Activated T-cell treated with anti-CD3 and anti-CD28 coated beads, Interleukin-2, amount 50 U/mL, for 24 hours (primary cell): ENCODE measurements at regions not wholly inside any gene's neighbourhood (a gene's known extent, or its start where the extent isn't known, plus 50 kb on each side); places are given as distances from the start of the nearest gene placed in this dataset.

ENCODE experiments used
- DNase-seq: peaks from one replicate; pipeline ENCODE4 v3.0.0-alpha.2; 2020
- H3K27ac Mint-ChIP-seq: 2 replicates; pipeline ENCODE4 v1.8.0; 2020; ENCODE audit warnings: mild to moderate bottlenecking, mixed read lengths
- H3K27me3 Mint-ChIP-seq: 2 replicates; pipeline ENCODE4 v1.8.0; 2020; ENCODE audit warnings: mixed read lengths
- H3K36me3 Mint-ChIP-seq: 2 replicates; pipeline ENCODE4 v1.8.0; 2020; ENCODE audit warnings: low read depth, mixed read lengths
- H3K4me1 Mint-ChIP-seq: 2 replicates; pipeline ENCODE4 v1.8.0; 2020; ENCODE audit warnings: low read depth, mixed read lengths
- H3K4me3 Mint-ChIP-seq: 2 replicates; pipeline ENCODE4 v1.8.0; 2020; ENCODE audit warnings: mild to moderate bottlenecking, moderate library complexity, mixed read lengths
- H3K9me3 Mint-ChIP-seq: 2 replicates; pipeline ENCODE4 v1.8.0; 2020; ENCODE audit warnings: mixed read lengths

DNA sequence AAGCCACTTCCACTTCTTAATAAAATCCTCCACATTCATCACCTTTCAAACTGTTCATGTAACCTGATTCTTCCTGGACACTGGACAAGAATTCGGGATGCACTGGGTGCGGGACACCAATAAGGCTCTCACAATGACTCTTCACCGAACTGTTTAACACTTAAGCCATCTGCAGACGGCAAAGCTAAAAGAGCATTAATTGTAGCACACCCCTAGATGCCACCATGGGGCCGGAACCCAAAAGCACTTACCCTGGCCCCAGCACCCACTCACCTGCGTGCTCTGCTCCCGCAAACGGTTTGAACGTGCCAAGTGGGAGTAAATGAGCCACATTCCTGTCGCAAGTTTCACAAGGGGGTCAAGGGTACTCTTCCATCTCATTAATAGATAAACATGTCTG is 254.3 kb upstream of the PRR20A start:
- Mint-ChIP-seq H3K36me3 (no peaks in the 10 kb centered on the region), H3K4me3 (no peak overlapping the region), H3K4me1 (no peaks in the 10 kb centered on the region), H3K27me3 (no peaks in the 10 kb centered on the region), H3K9me3 (peaks cover 12% of the 10 kb centered on the region), H3K27ac (no peak overlapping the region)
- no peak for DNase-seq

DNA sequence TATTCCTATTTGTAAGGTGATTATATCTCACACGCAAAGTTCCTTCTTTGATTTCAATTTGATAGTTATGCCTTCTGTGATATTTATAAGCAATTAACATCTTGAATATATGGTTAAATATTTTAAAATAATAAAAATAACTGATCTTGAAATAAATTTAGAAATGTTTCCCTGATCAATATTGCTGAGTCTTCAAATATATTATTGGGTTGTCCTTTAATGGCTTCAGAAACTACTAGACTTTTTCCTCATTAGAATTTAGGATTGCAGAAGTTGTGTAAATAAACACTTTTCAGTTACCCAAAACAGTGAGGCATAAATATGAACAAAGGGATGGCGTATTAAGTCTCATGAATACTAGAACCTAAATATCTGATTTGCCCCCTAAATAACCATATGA is 252.3 kb upstream of the PRR20A start:
- no peaks in the 10 kb centered on the region for H3K27me3 Mint-ChIP-seq
- peaks cover 4% of the 10 kb centered on the region for H3K9me3 Mint-ChIP-seq
- no peak overlapping the region for H3K27ac Mint-ChIP-seq
- H3K4me3 Mint-ChIP-seq, result no peak overlapping the region
- no peaks in the 10 kb centered on the region for H3K36me3 Mint-ChIP-seq
- no peak for DNase-seq
- no peaks in the 10 kb centered on the region for H3K4me1 Mint-ChIP-seq

DNA sequence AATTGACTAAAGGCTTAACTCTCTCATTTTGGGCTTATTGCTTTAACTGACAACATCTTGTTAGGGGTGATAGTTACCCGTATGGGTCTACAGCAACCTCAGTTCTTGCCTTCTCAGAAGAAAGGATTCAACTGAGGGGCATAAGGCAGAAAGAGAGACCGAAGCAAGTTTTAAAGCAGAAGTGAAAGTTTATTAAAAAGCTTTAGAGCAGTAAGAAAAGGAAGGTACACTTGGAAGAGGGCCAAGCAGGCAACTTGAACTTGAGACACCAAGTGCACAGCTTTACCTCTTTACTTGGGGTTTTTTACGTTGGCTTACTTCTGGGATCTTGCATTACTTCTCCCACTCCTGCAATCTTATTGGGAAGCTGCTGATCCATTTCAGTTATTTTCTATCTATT is 246.9 kb upstream of the PRR20A start:
- H3K4me3 Mint-ChIP-seq, result no peak overlapping the region
- no peak for DNase-seq
- H3K4me1 Mint-ChIP-seq, result no peaks in the 10 kb centered on the region
- H3K27ac Mint-ChIP-seq, result no peak overlapping the region
- no peaks in the 10 kb centered on the region for H3K36me3 Mint-ChIP-seq
- H3K27me3 Mint-ChIP-seq, result no peaks in the 10 kb centered on the region
- H3K9me3 Mint-ChIP-seq, result peaks cover 9% of the 10 kb centered on the region

DNA sequence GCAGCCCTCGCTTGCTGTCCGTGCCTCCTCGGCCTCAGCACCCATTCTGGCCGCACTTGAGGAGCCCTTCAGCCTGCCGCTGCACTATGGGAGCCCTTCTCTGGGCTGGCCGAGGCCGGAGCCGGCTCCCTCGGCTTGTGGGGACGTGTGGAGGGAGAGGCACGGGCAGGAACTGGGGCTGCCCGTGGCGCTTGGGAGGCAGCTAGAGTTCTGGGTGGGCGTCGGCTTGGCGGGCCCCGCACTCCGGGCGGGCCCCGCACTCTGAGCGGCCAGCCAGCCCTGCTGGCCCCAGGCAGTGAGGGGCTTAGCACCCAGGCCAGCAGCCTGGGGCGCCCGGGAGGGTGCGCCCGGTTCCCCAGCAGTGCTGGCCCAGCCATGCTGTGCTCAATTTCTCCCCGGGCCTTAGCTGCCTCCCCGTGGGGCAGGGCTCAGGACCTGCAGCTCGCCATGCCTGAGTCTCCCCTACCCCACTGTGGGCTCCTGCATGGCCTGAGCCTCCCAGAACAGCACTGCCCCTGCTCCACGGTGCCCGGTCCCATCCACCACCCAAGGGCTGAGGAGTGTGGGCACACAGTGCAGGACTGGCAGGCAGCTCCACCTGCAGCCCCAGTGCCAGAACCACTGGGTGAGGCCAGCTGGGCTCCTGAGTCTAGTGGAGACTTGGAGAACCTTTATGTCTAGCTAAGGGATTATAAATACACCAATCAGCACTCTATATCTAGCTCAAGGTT is 240.0 kb upstream of the PRR20A start:
- no peak for DNase-seq
- H3K27ac Mint-ChIP-seq, result no peak overlapping the region
- H3K4me1 Mint-ChIP-seq, result no peaks in the 10 kb centered on the region
- no peaks in the 10 kb centered on the region for H3K27me3 Mint-ChIP-seq
- no peaks in the 10 kb centered on the region for H3K36me3 Mint-ChIP-seq
- H3K9me3 Mint-ChIP-seq, result peaks cover 6% of the 10 kb centered on the region
- H3K4me3 Mint-ChIP-seq, result no peak overlapping the region

DNA sequence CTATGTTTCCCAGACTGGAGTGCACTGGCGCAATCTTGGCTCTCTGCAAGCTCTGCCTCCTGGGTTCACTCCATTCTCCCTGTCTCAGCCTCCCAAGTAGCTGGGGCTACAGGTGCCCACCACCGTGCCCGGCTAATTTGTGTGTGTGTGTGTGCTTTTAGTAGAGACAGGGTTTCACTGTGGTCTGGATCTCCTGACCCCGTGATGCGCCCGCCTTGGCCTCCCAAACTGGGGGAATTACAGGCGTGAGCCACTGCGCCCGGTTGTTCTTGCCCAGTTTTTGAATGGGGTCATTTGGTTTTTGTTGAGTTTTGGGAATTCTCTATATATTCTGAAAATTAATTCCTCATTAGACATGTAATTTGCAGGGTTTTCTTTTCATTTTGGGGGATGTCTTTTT is 238.4 kb upstream of the PRR20A start:
- Mint-ChIP-seq H3K9me3 (peaks cover 6% of the 10 kb centered on the region), H3K36me3 (no peaks in the 10 kb centered on the region), H3K4me1 (no peaks in the 10 kb centered on the region), H3K27me3 (no peaks in the 10 kb centered on the region), H3K4me3 (no peak overlapping the region), H3K27ac (no peak overlapping the region)
- DNase-seq, result no peak

DNA sequence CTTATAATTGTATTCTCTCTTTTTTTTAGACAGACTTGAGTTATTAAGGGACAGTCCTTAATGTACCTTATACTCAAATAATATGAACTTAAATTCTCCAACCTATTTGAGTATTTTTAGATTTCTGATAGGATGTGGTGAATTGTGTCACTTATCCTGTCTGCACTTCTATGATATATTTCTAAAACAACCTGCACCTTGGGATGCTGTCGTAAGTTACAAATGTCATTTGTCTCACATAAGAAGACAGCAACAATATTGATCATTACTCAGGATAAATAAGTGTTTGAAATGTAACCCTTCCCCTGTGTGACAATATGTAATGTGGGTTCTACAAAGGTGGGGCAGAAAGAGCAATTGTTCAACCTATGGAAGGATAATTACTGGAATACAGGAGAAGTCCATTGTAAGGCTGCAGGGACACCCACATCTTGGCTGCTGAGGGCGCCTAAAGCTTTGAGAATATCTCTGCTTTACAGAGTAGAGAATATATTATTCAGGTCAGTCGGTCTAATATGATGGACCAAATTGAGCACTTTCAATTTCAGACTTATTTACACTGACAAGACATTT is 236.9 kb upstream of the PRR20A start:
- Mint-ChIP-seq H3K4me3 (no peak overlapping the region), H3K4me1 (no peaks in the 10 kb centered on the region), H3K36me3 (no peaks in the 10 kb centered on the region), H3K27me3 (no peaks in the 10 kb centered on the region), H3K27ac (no peak overlapping the region), H3K9me3 (peaks cover 14% of the 10 kb centered on the region)
- DNase-seq, result no peak

DNA sequence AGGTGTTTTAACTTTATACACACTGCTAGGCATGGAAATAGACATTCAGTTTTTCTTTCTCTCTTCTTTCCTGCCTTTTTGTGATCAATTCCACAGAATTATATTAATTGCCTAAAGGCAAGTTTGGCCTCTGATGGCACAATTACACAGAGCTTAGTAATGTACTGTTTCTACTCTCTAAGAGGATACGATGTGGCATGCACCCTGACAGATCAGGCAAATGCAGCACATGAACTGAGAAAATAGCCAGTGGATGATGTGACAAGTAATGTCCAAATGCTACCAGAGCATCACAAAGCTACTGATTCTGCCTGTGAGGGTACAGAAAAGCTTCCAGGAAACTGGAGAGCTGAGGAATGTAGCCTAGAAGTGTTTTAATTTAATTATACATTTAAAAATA is 233.8 kb upstream of the PRR20A start:
- H3K36me3 Mint-ChIP-seq, result no peaks in the 10 kb centered on the region
- H3K9me3 Mint-ChIP-seq, result peaks cover 16% of the 10 kb centered on the region
- no peak for DNase-seq
- no peaks in the 10 kb centered on the region for H3K4me1 Mint-ChIP-seq
- H3K27me3 Mint-ChIP-seq, result no peaks in the 10 kb centered on the region
- H3K4me3 Mint-ChIP-seq, result no peak overlapping the region
- H3K27ac Mint-ChIP-seq, result no peak overlapping the region

DNA sequence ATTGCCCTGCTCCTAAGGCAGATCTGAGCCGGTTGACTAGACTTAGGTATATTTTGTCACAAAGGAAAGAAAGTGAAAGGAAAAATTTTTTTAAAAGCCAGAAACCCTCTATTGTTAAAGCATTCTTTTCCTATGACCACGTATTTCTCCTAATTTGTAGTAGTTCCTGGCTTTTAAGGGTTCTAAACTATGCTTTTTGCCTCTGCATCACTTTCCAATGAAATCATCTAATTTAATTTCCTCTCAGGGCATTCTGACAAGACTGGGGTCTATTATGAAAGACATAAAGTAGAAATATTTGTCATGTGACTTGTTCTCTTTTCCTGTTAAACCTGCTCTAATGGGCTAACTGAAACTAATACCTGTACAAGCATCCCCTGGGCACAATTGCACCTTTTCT is 233.0 kb upstream of the PRR20A start:
- Mint-ChIP-seq H3K27me3 (no peaks in the 10 kb centered on the region), H3K9me3 (peaks cover 18% of the 10 kb centered on the region), H3K36me3 (no peaks in the 10 kb centered on the region), H3K4me1 (no peaks in the 10 kb centered on the region), H3K4me3 (no peak overlapping the region), H3K27ac (no peak overlapping the region)
- no peak for DNase-seq

DNA sequence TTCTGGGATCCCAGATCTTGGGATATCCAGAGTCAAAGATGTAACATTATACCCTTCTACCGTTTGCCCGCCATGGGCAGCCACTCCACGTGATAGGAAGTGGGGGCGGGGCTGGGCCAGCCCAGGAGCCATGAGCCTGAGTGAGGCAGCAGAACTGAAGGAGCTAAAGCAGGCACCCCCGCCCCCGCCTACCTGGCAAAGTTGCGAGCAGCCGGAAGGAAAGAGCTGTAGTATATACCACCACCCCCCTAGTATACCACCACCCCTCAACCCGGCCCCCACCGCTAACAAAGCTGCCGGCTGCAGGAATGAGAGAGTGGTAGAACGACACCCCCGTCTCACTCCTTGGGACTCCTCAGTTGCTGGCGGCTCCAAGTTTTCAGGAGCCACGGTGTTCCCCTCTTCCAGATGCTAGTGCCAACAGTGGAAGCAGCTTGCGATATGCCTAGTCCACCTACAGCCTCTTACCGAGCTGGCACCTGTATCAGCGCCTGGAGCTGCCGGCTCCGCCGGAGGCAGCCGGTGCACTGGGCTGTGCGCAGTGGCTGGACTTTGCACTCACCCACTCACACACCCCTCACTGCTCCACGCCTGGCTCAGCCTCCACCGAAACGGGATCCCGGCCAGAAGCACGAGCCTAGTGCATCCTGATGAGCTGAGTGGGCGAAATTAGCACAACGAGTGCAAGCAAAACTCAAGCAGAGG is 230.7 kb upstream of the PRR20A start:
- Mint-ChIP-seq H3K9me3 (peaks cover 23% of the 10 kb centered on the region), H3K4me3 (no peak overlapping the region), H3K27ac (no peak overlapping the region), H3K36me3 (no peaks in the 10 kb centered on the region), H3K4me1 (no peaks in the 10 kb centered on the region), H3K27me3 (no peaks in the 10 kb centered on the region)
- DNase-seq, result no peak

DNA sequence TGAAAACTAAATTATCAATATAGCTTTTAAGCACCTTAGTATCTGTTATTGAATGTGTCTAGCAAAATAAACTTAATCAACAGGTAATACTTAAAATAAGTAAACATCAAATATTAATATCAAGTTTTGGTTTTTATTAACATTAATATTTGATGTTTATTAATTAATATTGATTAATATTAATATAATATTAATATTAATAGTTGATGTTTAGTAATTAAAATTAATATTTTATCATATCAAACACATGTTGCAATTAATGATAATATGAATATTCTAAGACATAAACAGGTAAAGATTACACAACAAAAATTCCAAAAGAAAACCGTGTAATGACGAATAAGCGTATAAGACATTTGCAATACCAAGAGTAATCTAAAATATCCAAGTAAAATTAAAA is 222.8 kb upstream of the PRR20A start:
- H3K4me3 Mint-ChIP-seq, result no peak overlapping the region
- H3K36me3 Mint-ChIP-seq, result no peaks in the 10 kb centered on the region
- peaks cover 12% of the 10 kb centered on the region for H3K9me3 Mint-ChIP-seq
- H3K27me3 Mint-ChIP-seq, result no peaks in the 10 kb centered on the region
- H3K4me1 Mint-ChIP-seq, result no peaks in the 10 kb centered on the region
- H3K27ac Mint-ChIP-seq, result no peak overlapping the region
- no peak for DNase-seq

DNA sequence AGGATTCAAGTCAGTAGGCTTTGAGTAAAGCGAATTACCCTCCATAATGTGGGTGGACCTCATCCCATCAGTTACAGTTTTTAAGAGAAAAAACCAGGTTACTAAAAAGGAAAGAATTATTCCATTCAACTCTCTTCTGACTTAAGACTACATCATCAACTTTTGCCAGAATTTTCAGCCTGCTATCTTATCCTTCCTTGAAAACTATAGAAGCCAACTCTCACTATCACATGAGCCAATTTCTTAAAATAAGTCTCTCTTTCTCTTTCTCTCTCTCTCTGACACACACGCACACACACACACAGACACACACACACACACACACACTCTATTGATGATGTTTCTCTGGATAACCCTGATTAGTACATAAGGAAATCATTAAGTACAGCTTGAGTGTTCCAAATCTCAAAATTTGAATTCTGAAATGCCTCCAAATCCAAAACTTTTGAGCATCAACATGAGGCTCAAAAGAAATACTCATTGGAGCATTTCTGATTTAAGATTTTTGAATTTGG is 217.0 kb upstream of the PRR20A start:
- no peak for DNase-seq
- Mint-ChIP-seq H3K36me3 (no peaks in the 10 kb centered on the region), H3K4me1 (no peaks in the 10 kb centered on the region), H3K4me3 (no peak overlapping the region), H3K9me3 (peaks cover 16% of the 10 kb centered on the region), H3K27me3 (no peaks in the 10 kb centered on the region), H3K27ac (no peak overlapping the region)

DNA sequence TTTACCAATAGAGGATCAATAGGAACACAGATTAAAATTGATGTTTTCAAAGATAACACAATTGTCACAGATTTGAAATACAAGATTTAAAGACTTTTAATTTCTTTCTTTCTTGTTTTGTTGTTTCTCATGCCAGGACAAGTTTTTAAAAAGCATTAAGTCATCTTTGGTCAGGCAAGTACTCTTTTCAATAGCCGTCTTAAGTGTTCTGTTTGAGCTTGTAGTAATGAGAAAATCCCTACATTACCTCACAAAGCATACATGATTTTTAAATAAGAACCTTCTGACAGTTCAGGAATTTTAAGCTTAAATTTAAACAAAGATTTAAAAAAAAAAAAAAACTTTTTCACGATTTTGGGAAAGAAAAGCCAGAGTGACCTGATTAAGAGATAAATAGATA is 216.3 kb upstream of the PRR20A start:
- Mint-ChIP-seq H3K9me3 (peaks cover 14% of the 10 kb centered on the region), H3K36me3 (no peaks in the 10 kb centered on the region), H3K4me3 (no peak overlapping the region), H3K27me3 (no peaks in the 10 kb centered on the region), H3K4me1 (no peaks in the 10 kb centered on the region), H3K27ac (no peak overlapping the region)
- no peak for DNase-seq

DNA sequence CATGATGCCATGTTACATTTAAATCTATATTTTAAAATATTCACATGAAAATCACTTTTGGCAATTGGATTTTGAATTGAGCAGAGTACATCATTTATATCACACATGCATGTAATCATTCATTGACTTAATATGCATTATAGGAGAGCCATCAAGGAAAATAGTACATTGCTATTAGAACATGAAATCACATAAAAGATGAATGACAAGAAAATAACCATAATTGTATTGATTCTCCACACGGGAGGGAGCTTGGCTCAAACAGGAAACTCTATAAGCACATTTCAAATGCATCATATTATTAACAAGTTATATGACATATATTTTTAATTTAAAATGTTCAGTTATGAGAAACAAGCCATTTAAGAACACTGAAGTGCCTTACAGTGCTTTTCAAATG is 208.6 kb upstream of the PRR20A start:
- H3K27ac Mint-ChIP-seq, result no peak overlapping the region
- H3K9me3 Mint-ChIP-seq, result peaks cover 16% of the 10 kb centered on the region
- H3K4me3 Mint-ChIP-seq, result no peak overlapping the region
- H3K4me1 Mint-ChIP-seq, result no peaks in the 10 kb centered on the region
- H3K36me3 Mint-ChIP-seq, result no peaks in the 10 kb centered on the region
- no peak for DNase-seq
- no peaks in the 10 kb centered on the region for H3K27me3 Mint-ChIP-seq

DNA sequence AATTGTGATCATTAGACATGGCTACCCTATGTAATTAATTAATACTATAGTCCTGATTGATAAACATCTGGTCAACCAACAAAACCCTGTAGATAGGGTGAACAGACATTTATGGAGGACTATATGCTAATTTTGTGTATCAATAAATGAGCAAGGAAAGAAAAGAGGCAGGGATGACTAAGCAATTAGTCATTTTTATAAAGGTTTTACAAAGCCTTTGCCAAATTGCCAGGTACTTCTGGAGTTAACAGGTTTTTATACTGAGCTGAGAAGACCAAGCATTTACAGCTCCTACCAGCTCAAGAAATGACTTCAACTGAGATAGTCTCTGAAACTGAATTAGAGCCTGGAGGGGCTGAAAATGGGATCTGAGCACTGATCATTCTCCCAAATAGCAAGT is 186.8 kb upstream of the PRR20A start:
- Mint-ChIP-seq H3K27me3 (no peaks in the 10 kb centered on the region), H3K27ac (no peak overlapping the region), H3K9me3 (peaks cover 3% of the 10 kb centered on the region), H3K36me3 (no peaks in the 10 kb centered on the region), H3K4me3 (no peak overlapping the region), H3K4me1 (no peaks in the 10 kb centered on the region)
- no peak for DNase-seq

DNA sequence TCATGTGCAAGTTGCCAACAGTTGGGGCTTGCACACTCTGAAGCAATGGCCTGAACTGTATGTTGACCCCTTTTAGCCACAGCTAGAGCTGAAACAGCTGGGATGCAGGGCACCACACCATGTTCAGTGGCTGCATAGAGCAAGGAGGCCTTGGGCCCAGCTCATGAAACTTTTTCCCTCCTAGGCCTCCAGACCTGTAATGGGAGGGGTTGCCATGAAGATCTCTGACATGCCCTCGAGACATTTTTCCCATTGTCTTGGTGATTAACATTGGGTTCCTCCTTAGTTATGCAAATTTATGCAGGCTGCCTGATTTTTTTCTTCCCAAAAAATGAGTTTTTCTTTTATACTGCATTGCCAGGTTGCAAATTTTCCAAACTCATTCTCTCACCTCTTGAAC is 165.1 kb upstream of the PRR20A start:
- H3K27ac Mint-ChIP-seq, result no peak overlapping the region
- H3K4me3 Mint-ChIP-seq, result no peak overlapping the region
- H3K9me3 Mint-ChIP-seq, result peaks cover 32% of the 10 kb centered on the region
- no peaks in the 10 kb centered on the region for H3K36me3 Mint-ChIP-seq
- no peak for DNase-seq
- H3K27me3 Mint-ChIP-seq, result no peaks in the 10 kb centered on the region
- H3K4me1 Mint-ChIP-seq, result no peaks in the 10 kb centered on the region
